Amniotic epithelial cell (primary cell): ENCODE measurements at regions not wholly inside any gene's neighbourhood (a gene's known extent, or its start where the extent isn't known, plus 50 kb on each side); places are given as distances from the start of the nearest gene placed in this dataset.
"Not testable (repeated sequence)": the region's sequence is repeated elsewhere in the genome, so short reads cannot be mapped to it uniquely, and the experiment has no call there.

Experiments
- DNase-seq: peaks from one replicate; pipeline ENCODE4 v3.0.0-alpha.2; 2010; ENCODE audit warnings: low read depth

- peak; percentile 43 for DNase-seq
These were observed 65.6 kb downstream of the IFI44 start for GRCh38 chr1:78715181-78715661.

GRCh38 chr1:78716186-78716585, 66.6 kb downstream of the IFI44 start:
- DNase-seq, result no peak

DNA sequence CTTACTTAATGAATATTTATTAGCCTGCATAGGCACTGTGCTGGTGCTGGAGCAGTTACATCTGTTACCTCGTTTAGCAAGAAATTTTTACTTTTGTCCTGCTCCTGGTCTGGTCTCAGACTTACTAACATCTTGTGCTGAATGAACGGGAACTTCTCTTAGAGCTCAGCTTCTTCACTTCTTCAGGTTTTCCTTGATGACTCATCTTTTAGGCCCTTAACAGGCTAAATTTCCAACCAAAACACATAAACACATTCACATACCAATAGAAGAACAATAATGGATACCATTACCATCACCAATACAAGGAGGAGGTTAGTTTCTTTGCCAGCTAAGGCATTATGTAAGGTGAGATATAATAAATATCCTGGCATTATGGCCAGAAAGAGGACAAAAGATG, 68.9 kb downstream of the IFI44 start:
- DNase-seq, result no peak

DNA sequence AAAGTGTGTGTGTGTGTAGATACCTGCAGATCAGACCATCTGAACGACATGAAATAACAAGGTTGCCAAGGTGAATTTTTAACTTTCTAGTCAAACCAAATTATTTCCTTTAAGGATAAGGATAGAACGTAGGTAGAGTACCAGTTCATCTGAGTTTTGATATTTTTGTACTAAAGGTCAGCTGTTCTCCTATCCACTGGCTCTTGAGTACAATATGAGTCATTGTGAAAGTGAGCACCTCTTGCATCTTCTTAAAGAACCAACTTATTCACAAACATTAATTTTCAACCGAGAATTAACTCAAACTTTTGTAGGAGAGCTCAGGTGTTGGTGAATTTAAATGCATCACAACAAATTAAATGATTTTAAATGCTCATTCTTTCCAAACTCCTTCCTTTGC, 71.5 kb downstream of the IFI44 start:
- DNase-seq, result no peak

DNA sequence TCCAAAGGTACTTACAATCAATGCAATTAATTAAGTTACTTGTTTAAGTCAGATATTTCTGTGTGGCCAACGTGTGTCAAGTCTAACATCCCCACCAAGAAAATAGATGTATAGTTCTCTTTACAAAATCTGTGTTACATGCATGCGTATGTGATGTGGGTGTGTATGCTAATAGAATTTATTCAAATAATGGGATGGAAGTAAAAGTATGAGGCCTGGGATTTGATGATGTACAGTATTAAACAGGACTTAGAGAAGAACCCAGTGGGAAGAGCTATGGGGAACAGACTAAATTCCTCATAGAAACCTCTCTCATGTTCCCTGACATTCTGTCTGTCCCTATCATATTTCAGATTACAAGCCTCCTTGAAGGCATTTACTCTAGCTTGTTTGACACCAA, 72.5 kb downstream of the IFI44 start:
- DNase-seq, result no peak

DNA sequence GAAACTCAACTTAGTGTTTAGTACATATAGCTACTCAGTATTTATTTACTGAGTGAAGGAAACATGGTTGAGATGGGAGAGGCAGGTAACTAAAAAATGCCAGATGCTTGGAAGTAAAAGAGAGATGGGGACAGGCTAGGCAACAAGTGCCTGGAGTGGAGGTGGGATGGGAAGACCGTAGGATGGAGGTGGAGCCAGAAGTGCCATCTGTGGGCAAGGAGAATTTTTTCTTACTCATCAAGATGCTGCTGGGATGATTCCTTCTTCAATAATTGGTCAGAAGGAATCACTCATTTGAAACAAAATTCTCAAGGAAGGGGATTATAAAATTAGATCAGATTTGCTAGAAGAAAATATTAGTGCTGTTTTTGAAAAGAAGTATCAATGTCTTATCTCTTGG, 72.9 kb downstream of the IFI44 start:
- DNase-seq, result peak; percentile 38

- DNase-seq, result peak; percentile 80
These were observed 73.3 kb downstream of the IFI44 start for GRCh38 chr1:78722947-78723346.

DNA sequence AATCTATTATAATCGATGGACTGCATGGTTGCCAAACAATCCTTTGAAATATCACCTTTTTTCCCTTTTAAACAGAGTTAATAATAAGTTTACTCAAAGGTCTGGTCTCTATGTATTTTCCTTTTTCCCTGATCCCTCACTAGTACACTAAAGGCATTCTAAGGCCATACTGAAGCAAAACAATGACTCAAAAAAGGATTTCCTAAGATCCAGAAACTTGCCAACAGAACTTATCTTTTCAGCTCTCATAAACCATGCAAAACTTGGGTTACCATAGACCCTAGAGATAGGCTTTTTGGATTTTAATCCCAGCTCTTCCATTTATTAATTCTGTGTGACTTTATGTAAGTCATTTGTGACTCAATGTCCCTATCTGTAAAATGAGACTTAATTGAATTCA, 77.1 kb downstream of the IFI44 start:
- DNase-seq, result peak; percentile 65

DNA sequence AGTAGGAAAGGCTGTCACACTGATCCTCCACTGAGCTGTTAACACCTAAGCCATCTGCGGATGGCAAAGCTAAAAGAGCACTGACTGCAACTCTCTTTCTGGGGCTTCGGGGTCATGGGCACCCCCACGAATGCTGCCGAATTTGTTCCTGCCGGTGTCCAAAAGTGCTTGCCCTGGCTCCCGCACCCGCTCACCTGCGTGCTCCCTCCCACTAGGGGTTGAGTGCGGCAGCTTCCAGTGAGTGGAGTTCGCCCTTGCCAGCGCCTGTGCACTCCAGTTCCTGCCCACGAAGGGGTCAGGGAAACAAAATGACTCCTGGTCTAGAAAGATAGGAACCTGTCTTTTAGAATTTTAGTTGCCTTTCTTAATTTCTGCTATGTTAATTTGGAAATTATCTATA, 78.7 kb downstream of the IFI44 start:
- DNase-seq, result no peak

DNA sequence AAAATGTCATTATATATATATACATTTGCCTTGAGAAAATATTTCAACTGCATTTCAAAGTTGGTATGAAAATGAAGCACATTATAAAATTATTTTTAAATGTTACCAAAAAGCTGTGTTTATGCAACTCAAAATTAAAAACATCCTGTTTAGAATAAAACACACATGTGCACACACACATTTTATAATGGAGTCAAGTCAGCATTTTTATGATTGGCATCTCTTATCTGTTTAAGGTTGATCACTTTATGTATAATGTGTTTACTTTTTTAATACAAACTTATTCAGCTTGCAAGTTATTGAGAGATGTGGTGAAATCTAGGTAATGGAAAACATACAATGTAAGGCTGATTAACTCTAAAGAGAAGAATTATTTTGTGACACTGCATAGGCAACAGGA, 80.4 kb downstream of the IFI44 start:
- no peak for DNase-seq

DNA sequence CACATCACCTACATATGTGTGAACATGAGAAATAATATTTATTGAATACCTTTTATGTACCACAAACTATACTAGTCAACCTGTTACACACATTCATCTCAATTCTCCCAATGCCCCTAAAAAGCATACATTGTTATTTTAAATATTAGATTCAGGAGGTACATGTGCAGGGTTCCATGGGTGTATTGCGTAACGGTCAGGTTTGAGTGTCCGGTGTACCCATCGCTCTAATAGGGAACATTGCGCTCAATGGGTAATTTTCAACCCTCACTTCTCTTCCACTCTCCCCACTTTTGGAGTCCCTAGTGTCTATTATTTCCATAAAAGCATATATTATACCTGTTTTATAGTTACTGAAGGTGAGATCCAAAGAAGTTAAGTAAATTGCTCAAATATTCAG, 82.0 kb downstream of the IFI44 start:
- DNase-seq, result no peak

- no peak for DNase-seq
These were observed 87.6 kb downstream of the IFI44 start for GRCh38 chr1:78737241-78737640.

GRCh38 chr1:78743626-78744025, 94.0 kb downstream of the IFI44 start:
- peak; percentile 38 for DNase-seq

- DNase-seq, result no peak
These were observed 95.5 kb downstream of the IFI44 start for GRCh38 chr1:78745111-78745510.

DNA sequence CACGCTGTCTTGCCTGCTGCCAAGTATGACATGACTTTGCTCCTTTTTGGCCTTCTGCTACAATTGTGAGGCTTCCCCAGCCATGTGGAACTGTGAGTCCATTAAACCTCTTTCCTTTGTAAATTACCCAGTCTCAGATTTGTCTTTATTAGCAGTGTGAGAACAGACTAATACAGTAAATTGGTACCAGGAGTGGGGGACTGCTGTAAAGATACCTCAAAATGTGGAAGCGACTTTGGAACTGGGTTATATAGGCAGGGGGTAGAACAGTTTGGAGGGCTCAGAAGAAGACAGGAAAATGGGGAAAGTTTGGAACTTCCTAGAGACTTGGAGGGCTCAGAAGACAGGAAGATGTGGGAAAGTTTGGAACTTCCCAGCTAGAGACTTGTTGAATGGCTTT, 104.0 kb downstream of the IFI44 start:
- DNase-seq, result not testable (repeated sequence)

- DNase-seq, result no peak
These were observed 106.4 kb downstream of the IFI44 start for GRCh38 chr1:78755986-78756385.

- DNase-seq, result no peak
These were observed 108.9 kb downstream of the IFI44 start for GRCh38 chr1:78758506-78758905.

- DNase-seq, result no peak
These were observed 110.2 kb downstream of the IFI44 start for GRCh38 chr1:78759881-78760280.

- DNase-seq, result peak; percentile 39
These were observed 111.2 kb downstream of the IFI44 start for GRCh38 chr1:78760858-78761257.

DNA sequence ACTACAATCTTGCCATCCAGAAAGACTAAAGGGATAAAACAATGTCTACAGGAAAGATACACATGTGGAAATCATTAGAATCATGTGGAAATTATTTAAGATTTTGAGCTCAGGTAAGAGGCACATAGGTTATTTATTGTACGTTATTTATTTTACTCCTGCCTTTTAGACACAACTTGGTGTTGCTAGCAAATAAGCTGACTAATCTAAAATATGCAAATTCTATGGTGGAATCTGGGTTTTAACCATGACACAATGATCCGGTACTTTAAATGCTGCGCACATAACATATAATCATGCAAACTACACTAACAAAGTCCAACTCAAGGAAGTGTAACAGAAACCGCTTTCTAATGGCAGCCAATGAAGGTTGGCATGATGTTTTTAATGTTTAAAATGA, 112.5 kb downstream of the IFI44 start:
- DNase-seq, result no peak

GRCh38 chr1:78765489-78765888, 115.9 kb downstream of the IFI44 start:
- DNase-seq, result no peak

DNA sequence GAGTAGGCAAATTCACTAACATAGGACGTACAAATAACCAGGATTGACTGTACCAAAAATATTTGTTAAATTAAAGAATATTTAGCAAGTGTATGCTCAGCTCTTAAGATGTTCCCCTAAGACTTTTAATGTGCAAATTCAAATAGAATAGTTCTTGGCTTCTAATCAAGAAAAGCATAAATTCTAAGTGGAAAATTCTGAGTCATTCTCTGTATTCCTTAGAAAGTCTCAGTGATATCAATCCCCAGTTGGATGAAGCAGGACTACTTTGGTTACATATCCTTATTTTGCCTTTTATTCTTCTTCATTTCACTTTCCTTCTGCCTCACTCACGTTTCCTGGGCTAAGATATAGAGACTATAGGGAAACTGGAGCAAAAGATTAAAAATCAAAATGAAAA, 130.2 kb downstream of the IFI44 start:
- DNase-seq, result no peak

DNA sequence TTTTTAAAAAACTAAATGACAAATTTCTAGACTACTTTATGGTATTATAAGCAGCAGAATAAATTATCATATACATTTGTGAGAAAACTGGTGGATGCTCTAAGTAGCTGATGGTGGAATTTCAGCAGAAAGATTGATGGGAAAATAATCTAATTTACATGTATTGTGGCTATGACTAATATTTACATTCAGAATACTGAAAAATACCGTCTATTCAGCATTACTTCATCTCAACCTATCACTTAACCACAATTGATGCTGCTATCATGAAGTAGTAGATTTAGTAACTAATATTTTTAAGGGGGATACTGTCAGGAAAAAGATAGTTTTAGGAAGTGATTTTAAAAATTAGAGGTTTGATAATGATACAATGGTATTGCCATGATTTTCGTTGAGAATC, 137.9 kb downstream of the IFI44 start:
- peak; percentile 8 for DNase-seq

- peak; percentile 23 for DNase-seq
These were observed 140.5 kb downstream of the IFI44 start for GRCh38 chr1:78790174-78790573.

- peak; percentile 7 for DNase-seq
These were observed 143.1 kb downstream of the IFI44 start for GRCh38 chr1:78792756-78793155.
